Aorta (tissue), 5 donors: ENCODE measurements at regions not wholly inside any gene's neighbourhood (a gene's known extent, or its start where the extent isn't known, plus 50 kb on each side); places are given as distances from the start of the nearest gene placed in this dataset.

ENCODE experiments used
- ATAC-seq: fragments of 200-7000 bp; cut with Tn5 transposase; one replicate; pipeline ENCODE4 v1.9.1; 2022; ENCODE audit warnings: moderate library complexity; ENCODE audit not compliant: low FRiP score
- DNase-seq, 2 donors: peaks; one replicate each; pipeline ENCODE4 v3.0.0-alpha.2; 2020
- H3K27ac ChIP-seq, 2 donors: one replicate each; pipeline ENCODE4 v1.5.1; 2013; ENCODE audit warnings: low read length in 2 of 2, mild to moderate bottlenecking in 2 of 2, moderate library complexity in 2 of 2, control low read depth in 1 of 2, inconsistent platforms in 1 of 2, low read depth in 1 of 2
- H3K27me3 ChIP-seq, 2 donors: one replicate each; pipeline ENCODE4 v1.6.1; 2013; ENCODE audit warnings: control low read depth in 1 of 2, low read length in 1 of 2, mild to moderate bottlenecking in 1 of 2, moderate library complexity in 1 of 2; ENCODE audit not compliant: insufficient read depth in 2 of 2, control insufficient read depth in 1 of 2
- H3K36me3 ChIP-seq, 2 donors: one replicate each; pipeline ENCODE4 v1.6.1; 2013; ENCODE audit warnings: control low read depth in 1 of 2, low read length in 1 of 2, mild to moderate bottlenecking in 1 of 2; ENCODE audit not compliant: insufficient read depth in 2 of 2, control insufficient read depth in 1 of 2
- H3K4me1 ChIP-seq, 2 donors: one replicate each; pipeline ENCODE4 v1.6.1; 2013; ENCODE audit warnings: low read length in 2 of 2, control low read depth in 1 of 2, mild to moderate bottlenecking in 1 of 2, moderate library complexity in 1 of 2; ENCODE audit not compliant: insufficient read depth in 2 of 2, control insufficient read depth in 1 of 2
- H3K4me3 ChIP-seq, 2 donors: one replicate each; pipeline ENCODE4 v1.5.1; 2013; ENCODE audit warnings: low read length in 2 of 2, control low read depth in 1 of 2, mild to moderate bottlenecking in 1 of 2
- H3K9me3 ChIP-seq: one replicate; pipeline ENCODE4 v1.6.1; 2013; ENCODE audit warnings: mild to moderate bottlenecking, low read length; ENCODE audit not compliant: control insufficient read depth
- WGBS, 2 donors: extraction: QIAGEN DNeasy Blood & Tissue Kit; methylation state at CpG; one replicate each; pipeline ENCODE4 v1.1.7; 2013; 5-methylcytosine and 5-hydroxymethylcytosine counted together
- intact Hi-C, 2 donors: fragments of 100-400 bp; cut with DNase I; formaldehyde crosslinking; loops; one replicate each; pipeline versions ENCODE4 v1.14.2 to v1.15.0; 2022
- donor health status: healthy with polysubstance abuse.
- donor health status: Bipolar disorder and iron deficiency.
- donor health status: DM: no; HTN: no; CAD: no.
- donor health status: DM: no; HTN: no; CAD: no.
- donor health status: DM: yes; HTN: yes; CAD: no.

GRCh38 chr21:23496729-23497128 is 2110.6 kb downstream of the MRPL39 start:
- 55 to 60% methylated on average over 1 of the region's 1 CpG for WGBS, 2 donors
- H3K27me3 ChIP-seq: no peaks in the 10 kb centered on the region
- DNase-seq (no peak), ATAC-seq (no peak)
- no peak overlapping the region for H3K4me3 ChIP-seq
- H3K36me3 ChIP-seq: no peaks in the 10 kb centered on the region
- H3K4me1 ChIP-seq: no peaks in the 10 kb centered on the region
- H3K27ac ChIP-seq: no peak overlapping the region
- intact Hi-C loops: no loop called here
- no peaks in the 10 kb centered on the region for H3K9me3 ChIP-seq

- Histone ChIP-seq H3K27ac (no peak overlapping the region), H3K4me3 (no peak overlapping the region), H3K27me3 (no peaks in the 10 kb centered on the region), H3K9me3 (no peaks in the 10 kb centered on the region), H3K4me1 (no peaks in the 10 kb centered on the region), H3K36me3 (no peaks in the 10 kb centered on the region)
- 81 to 83% methylated on average over 2 of the region's 2 CpGs for WGBS, 2 donors
- intact Hi-C loops: no loop called here
- ATAC-seq (no peak), DNase-seq (no peak)
These were observed 2119.0 kb downstream of the MRPL39 start for GRCh38 chr21:23488245-23488644.

DNA sequence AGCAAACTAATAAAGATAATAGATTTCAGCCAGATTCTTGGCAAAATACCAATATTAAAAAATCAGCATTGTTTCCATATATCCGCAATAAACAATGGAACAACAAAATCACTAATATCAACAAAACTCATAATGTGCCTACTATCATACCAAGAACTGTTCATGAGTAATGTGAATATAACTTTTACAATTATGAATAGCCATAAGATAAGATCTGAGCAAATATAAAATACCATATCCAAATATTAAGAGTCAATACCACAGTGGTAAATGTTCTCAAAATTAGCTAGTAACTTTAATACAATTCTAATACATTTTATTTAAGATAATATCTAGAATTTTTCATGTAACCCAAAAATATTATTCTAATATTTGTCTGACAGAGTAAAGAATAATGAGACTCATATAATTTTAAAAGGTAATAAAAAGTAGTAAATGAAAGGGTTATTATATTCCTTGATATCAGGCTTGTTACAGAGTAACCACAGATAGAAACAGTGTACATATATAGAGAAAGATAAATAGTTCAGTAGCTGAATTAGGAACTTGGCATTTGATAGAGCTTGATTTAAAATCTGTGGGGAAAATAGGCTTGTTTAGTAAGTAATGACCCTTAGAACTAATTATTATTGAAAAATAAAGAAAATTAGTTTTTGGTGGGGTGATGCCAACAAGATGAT is 2126.6 kb downstream of the MRPL39 start:
- no peak for DNase-seq
- Histone ChIP-seq H3K9me3 (peaks cover 1% of the 10 kb centered on the region), H3K4me3 (no peak overlapping the region), H3K27me3 (no peaks in the 10 kb centered on the region), H3K27ac (no peak overlapping the region), H3K36me3 (no peaks in the 10 kb centered on the region), H3K4me1 (no peaks in the 10 kb centered on the region)
- ATAC-seq: no peak
- WGBS, 2 donors: 90 to 97% methylated on average over 1 of the region's 1 CpG
- intact Hi-C loops: no loop called here

GRCh38 chr21:23478381-23478780 is 2128.9 kb downstream of the MRPL39 start:
- H3K36me3 ChIP-seq: no peaks in the 10 kb centered on the region
- H3K27me3 ChIP-seq: no peaks in the 10 kb centered on the region
- no peaks in the 10 kb centered on the region for H3K4me1 ChIP-seq
- peaks cover 1% of the 10 kb centered on the region for H3K9me3 ChIP-seq
- H3K4me3 ChIP-seq: no peak overlapping the region
- no peak for ATAC-seq
- no peak for DNase-seq
- intact Hi-C loops: no loop called here
- H3K27ac ChIP-seq: no peak overlapping the region

DNA sequence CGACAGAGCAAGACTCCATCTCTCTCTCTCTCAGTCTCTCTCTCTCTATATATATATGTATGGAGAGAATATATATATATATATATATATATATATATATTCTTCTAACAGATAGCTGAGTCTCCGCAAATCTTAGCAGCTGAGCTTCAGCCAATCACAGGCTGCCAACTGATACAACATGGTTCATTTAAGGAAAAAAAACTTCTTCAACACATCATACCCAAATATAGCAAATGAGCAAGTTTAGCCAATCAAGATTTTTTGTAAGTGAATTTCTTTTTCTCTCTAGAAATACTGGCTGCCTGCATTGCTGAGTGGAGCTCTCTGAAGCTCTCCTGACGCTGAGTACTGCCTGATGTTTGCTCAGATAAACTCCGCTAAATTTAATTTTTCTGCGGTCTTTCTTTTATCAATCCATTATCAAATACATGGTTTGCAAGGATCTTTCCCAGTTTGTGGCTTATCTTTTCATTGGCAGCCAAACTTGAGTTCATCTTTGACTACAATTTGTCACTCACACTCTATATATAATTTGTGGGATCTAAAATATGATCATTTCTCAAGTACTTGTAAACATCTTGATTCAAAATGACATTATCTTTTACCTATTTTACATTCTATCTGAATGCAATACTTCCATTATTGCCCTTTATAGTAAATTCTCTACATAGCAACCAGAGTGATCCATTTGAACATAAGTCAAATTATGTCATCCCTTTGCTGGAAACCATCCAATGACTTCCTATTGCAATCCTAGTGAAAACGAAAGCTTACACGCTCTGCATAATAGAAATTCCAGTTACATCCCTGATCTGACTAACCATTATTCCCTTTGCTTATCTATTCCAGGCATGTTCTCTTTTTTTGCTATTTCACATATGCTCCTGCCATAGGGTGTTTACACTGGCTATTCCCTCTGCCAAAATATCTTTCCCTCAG is 2131.7 kb downstream of the MRPL39 start:
- Histone ChIP-seq H3K36me3 (no peaks in the 10 kb centered on the region), H3K9me3 (peaks cover 1% of the 10 kb centered on the region), H3K27ac (no peak overlapping the region), H3K4me1 (no peaks in the 10 kb centered on the region), H3K4me3 (no peak overlapping the region), H3K27me3 (no peaks in the 10 kb centered on the region)
- WGBS, 2 donors: 39 to 48% methylated on average over 7 of the region's 7 CpGs
- DNase-seq (no peak), ATAC-seq (no peak)
- intact Hi-C loops: no loop called here

DNA sequence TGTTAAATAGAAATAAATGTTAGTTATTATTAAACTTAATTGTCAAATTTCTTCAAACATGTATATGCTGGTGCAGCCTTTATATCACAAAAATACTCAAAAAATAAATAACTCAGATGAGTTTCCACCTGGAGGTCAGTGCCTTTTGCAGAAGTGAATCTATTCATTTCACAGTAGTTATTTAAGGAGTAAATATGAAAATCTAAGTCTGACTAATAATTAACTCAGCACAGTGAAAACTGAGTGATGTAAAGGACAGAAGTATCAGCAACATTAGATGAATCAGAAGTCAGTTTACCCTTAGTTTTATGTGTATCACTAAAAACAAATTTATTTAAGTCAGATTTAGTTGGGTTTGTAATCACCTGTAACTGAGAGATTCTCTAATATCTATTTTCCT is 2135.4 kb downstream of the MRPL39 start:
- intact Hi-C loops: no loop called here
- Histone ChIP-seq H3K36me3 (no peaks in the 10 kb centered on the region), H3K27ac (no peak overlapping the region), H3K4me1 (no peaks in the 10 kb centered on the region), H3K27me3 (no peaks in the 10 kb centered on the region), H3K9me3 (no peaks in the 10 kb centered on the region), H3K4me3 (no peak overlapping the region)
- ATAC-seq: no peak
- DNase-seq: no peak

GRCh38 chr21:23463365-23463764 is 2143.9 kb downstream of the MRPL39 start:
- ATAC-seq: no peak
- intact Hi-C loops: no loop called here
- WGBS, 2 donors: 34 to 76% methylated on average over 1 of the region's 1 CpG

GRCh38 chr21:23455676-23456075 is 2151.6 kb downstream of the MRPL39 start:
- ATAC-seq: no peak
- Histone ChIP-seq H3K4me1 (no peaks in the 10 kb centered on the region), H3K27ac (no peak overlapping the region), H3K27me3 (no peaks in the 10 kb centered on the region), H3K4me3 (no peak overlapping the region), H3K9me3 (no peaks in the 10 kb centered on the region), H3K36me3 (no peaks in the 10 kb centered on the region)
- DNase-seq: no peak
- intact Hi-C loops: no loop called here
- WGBS, 2 donors: 59 to 65% methylated on average over 4 of the region's 4 CpGs

More at GRCh38 chr21:23463365-23463764, 2143.9 kb downstream of the MRPL39 start:
- H3K9me3 ChIP-seq: no peaks in the 10 kb centered on the region
- no peaks in the 10 kb centered on the region for H3K4me1 ChIP-seq
- H3K27me3 ChIP-seq: no peaks in the 10 kb centered on the region
- H3K4me3 ChIP-seq: no peak overlapping the region
- H3K27ac ChIP-seq: no peak overlapping the region
- H3K36me3 ChIP-seq: no peaks in the 10 kb centered on the region
- DNase-seq: no peak
